Omental fat pad (tissue), 3 donors: ENCODE measurements at regions not wholly inside any gene's neighbourhood (a gene's known extent, or its start where the extent isn't known, plus 50 kb on each side); places are given as distances from the start of the nearest gene placed in this dataset.

Source experiments
- ATAC-seq: fragments of 150-250 bp; one replicate; pipeline ENCODE4 v1.9.1; 2016; ENCODE audit warnings: mild to moderate bottlenecking, moderate library complexity; ENCODE audit not compliant: low FRiP score
- DNase-seq: peaks from one replicate; pipeline ENCODE4 v3.0.0-alpha.2; 2019; ENCODE audit warnings: low spot score
- TF ChIP-seq, protein P1 (sequence below), 3 donors: fragments of 450-650 bp; IDR thresholded peaks; one replicate each; pipeline ENCODE4 v1.5.1; 2016 to 2017; ENCODE audit warnings: antibody characterized with exemption in 3 of 3, mild to moderate bottlenecking in 3 of 3, moderate library complexity in 2 of 3

DNA sequence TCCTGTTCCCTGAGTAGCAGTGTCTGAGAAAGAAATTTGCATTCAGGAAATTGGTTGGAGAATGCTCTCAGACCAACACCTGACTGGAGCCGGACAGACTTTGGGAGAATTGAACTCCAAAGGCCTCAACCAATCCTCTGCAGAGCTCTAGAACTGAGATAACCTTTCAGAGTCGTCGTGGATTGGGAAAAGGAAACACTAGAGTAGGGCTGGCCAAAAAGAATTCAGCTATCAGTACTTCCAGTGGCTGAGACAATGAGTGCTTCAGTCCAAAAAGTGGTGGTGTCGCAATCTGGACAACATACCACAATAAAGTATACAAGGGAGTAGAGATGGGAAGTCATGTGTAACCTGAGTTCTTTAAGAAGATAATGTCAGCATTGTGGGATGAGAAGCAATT lies 377.1 kb downstream of the SLC16A7 start:
- no peak for ATAC-seq
- TF ChIP-seq, protein P1, sequence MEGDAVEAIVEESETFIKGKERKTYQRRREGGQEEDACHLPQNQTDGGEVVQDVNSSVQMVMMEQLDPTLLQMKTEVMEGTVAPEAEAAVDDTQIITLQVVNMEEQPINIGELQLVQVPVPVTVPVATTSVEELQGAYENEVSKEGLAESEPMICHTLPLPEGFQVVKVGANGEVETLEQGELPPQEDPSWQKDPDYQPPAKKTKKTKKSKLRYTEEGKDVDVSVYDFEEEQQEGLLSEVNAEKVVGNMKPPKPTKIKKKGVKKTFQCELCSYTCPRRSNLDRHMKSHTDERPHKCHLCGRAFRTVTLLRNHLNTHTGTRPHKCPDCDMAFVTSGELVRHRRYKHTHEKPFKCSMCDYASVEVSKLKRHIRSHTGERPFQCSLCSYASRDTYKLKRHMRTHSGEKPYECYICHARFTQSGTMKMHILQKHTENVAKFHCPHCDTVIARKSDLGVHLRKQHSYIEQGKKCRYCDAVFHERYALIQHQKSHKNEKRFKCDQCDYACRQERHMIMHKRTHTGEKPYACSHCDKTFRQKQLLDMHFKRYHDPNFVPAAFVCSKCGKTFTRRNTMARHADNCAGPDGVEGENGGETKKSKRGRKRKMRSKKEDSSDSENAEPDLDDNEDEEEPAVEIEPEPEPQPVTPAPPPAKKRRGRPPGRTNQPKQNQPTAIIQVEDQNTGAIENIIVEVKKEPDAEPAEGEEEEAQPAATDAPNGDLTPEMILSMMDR (IDR thresholded peaks at IDR 0.05): no peak

DNA sequence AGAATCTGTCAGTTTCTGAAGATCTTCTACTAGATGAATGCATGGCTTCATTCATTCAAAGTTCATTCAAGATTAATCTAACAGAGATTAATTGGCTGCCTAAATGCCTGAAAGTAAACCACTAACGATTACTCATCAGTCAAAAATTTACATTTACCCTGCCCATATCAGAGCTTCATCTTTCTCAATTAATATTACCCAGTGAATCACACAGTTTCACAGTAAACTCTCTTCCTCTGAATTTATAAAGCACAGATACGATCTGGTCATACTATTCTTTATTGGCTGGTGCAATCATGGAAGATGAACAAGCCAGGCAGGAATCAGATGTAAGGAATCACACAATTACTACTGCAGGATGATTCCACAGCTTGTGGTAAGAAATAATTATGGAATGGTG lies 377.7 kb downstream of the SLC16A7 start:
- ATAC-seq: peak; percentile 70
- DNase-seq: no peak
- TF ChIP-seq, protein P1 (IDR thresholded peaks at IDR 0.05): no peak

More for the DNA sequence above, 377.1 kb downstream of the SLC16A7 start:
- no peak for DNase-seq

GRCh38 chr12:59977779-59978178 lies 381.9 kb downstream of the SLC16A7 start:
- TF ChIP-seq, protein P1 (IDR thresholded peaks at IDR 0.05): no peak
- DNase-seq (no peak), ATAC-seq (no peak)

DNA sequence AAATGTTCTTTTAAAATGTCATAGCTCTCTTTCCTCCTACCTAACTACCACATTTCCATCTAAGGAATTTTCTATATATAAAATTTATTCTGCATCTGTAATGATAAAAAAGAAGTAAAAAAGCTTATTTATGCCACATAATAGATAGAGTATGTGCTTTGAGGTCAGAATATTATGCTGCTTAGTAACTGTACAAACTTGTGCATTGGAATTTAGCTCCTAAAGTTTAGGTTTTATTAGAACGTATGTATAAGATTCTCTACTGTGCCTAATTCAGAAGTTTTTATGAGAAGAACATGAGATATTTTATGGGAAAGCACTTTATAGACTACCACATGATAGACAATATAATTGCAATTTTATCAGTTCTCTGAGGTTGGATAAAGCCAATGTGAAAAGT lies 384.6 kb downstream of the SLC16A7 start:
- DNase-seq: no peak
- TF ChIP-seq, protein P1 (IDR thresholded peaks at IDR 0.05): no peak
- no peak for ATAC-seq

GRCh38 chr12:59999291-59999690 lies 403.5 kb downstream of the SLC16A7 start:
- ATAC-seq (no peak), DNase-seq (no peak)
- TF ChIP-seq, protein P1 (IDR thresholded peaks at IDR 0.05): no peak

DNA sequence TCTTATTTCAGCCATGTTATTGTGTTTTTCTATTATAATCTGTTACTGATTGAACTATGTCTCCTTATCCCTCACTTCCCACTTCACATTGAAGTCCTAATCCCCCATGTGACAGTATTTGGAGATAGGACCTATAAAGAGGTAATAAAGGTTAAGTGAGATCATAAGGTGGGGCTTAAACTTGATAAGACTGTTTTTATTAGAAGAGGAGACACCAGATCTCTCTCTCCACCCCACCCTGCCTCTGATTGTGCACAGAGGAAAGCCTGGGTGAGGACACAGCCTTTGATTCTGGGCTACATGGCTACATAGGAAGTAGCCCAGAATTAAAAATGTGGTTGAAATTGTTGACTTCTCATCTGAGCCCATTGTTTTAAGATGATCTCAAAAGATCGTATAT lies 414.7 kb downstream of the SLC16A7 start:
- DNase-seq (no peak), ATAC-seq (no peak)
- TF ChIP-seq, protein P1 (IDR thresholded peaks at IDR 0.05): no peak

GRCh38 chr12:60012659-60013058 lies 416.8 kb downstream of the SLC16A7 start:
- ATAC-seq (no peak), DNase-seq (no peak)
- TF ChIP-seq, protein P1 (IDR thresholded peaks at IDR 0.05): no peak
